ENCODE measurements at regions not wholly inside any gene's neighbourhood (a gene's known extent, or its start where the extent isn't known, plus 50 kb on each side); places are given as distances from the start of the nearest gene placed in this dataset.

DNA sequence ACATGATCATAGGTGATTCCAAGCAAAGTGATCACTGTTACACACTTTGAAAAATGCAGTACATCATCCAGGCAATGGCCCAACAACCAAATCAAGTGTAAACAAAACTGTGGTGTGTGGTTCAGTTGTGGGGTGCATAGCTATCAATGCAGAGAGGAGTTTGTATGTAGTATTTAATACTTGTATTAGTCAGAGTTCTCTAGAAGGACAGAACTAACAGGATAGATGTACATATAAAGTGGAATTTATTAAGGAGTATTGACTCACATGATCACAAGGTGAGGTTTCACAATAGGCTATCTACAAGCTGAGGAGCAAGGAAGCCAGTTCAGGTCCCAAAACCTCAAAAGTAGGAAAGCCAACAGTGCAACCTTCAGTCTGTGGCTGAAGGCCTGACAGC, 249.3 kb upstream of the HTR2A start:
- Histone ChIP-seq H4K20me1 (ENCODE audit: insufficient read depth, low read length) (no peaks in the 10 kb centered on the region), H3K27me3 (ENCODE audit: control insufficient read depth in 2 of 2, insufficient read depth in 2 of 2, low read length in 2 of 2) (no peaks in the 10 kb centered on the region), H3K9ac (ENCODE audit: insufficient read depth, low read length, poor library complexity, severe bottlenecking) (no peak overlapping the region), H3K9me3 (replicated peaks in 1 of 2; ENCODE audit: control insufficient read depth in 1 of 2, insufficient read depth in 1 of 2, low read length in 2 of 2) (no peaks in the 10 kb centered on the region), H3K27ac (ENCODE audit: low read depth in 1 of 2, low read length in 2 of 2) (no peak overlapping the region), H3K79me2 (ENCODE audit: insufficient read depth, low read length) (no peaks in the 10 kb centered on the region), H2AFZ (ENCODE audit: insufficient read depth, low read depth, low read length, poor library complexity, severe bottlenecking) (no peak overlapping the region), H3K4me2 (replicated peaks; ENCODE audit: extremely low read depth, low read length, poor library complexity, severe bottlenecking) (no peak overlapping the region), H3K36me3 (replicated peaks in 1 of 2; ENCODE audit: control insufficient read depth in 1 of 2, insufficient read depth in 2 of 2, low read length in 2 of 2) (no peaks in the 10 kb centered on the region), H3K4me3 (replicated peaks in 1 of 3; ENCODE audit: low read depth in 2 of 3, low read length in 3 of 3) (no peak overlapping the region), H3K4me1 (ENCODE audit: control insufficient read depth in 1 of 2, insufficient read depth in 2 of 2, low read length in 2 of 2) (no peaks in the 10 kb centered on the region)
- no peak for DNase-seq
- Mint-ChIP-seq H3K27ac (no peak overlapping the region), H3K36me3 (no peaks in the 10 kb centered on the region), H3K9me3 (peaks cover 0 to 4% (median 0%) of the 10 kb centered on the region in 7 donors), H3K27me3 (ENCODE audit: low read depth in 3 of 3) (peaks cover 0 to 3% (median 1%) of the 10 kb centered on the region in 3 donors), H3K4me3 (no peak overlapping the region), H3K4me1 (no peaks in the 10 kb centered on the region)
- TF ChIP-seq, protein P1, sequence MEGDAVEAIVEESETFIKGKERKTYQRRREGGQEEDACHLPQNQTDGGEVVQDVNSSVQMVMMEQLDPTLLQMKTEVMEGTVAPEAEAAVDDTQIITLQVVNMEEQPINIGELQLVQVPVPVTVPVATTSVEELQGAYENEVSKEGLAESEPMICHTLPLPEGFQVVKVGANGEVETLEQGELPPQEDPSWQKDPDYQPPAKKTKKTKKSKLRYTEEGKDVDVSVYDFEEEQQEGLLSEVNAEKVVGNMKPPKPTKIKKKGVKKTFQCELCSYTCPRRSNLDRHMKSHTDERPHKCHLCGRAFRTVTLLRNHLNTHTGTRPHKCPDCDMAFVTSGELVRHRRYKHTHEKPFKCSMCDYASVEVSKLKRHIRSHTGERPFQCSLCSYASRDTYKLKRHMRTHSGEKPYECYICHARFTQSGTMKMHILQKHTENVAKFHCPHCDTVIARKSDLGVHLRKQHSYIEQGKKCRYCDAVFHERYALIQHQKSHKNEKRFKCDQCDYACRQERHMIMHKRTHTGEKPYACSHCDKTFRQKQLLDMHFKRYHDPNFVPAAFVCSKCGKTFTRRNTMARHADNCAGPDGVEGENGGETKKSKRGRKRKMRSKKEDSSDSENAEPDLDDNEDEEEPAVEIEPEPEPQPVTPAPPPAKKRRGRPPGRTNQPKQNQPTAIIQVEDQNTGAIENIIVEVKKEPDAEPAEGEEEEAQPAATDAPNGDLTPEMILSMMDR (IDR thresholded peaks at IDR 0.05), result no peak
- intact Hi-C loops (cut with micrococcal nuclease), result no loop called here

DNA sequence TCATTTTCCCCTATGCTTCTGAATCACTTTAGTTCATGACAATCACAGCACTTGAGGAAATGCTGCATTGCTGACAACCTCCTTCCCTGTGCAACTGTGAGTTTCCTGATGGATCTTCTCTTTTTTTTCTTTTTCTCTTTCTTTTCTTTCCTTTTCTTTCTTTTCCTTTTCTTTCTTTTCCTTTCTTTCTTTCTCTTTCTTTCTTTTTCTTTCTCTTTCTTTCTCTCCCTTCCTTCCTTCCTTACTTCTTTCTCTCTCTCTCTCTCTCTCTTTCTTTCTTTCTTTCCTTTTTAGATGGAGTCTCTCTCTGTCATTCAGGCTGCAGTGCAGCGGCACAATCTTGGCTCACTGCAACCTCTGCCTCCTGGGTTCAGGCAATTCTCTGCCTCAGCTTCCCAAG, 247.9 kb upstream of the HTR2A start:
- TF ChIP-seq, protein P1 (IDR thresholded peaks at IDR 0.05), result no peak
- no peak overlapping the region for H3K27ac Mint-ChIP-seq
- H3K9me3 ChIP-seq (replicated peaks in 1 of 2; ENCODE audit: control insufficient read depth in 1 of 2, insufficient read depth in 1 of 2, low read length in 2 of 2), result no peaks in the 10 kb centered on the region
- H3K4me1 ChIP-seq (ENCODE audit: control insufficient read depth in 1 of 2, insufficient read depth in 2 of 2, low read length in 2 of 2), result no peaks in the 10 kb centered on the region
- WGBS (ENCODE audit: insufficient coverage), result no CpG with 5 or more reads among the region's 1 CpG
- intact Hi-C loops (cut with micrococcal nuclease), result no loop called here
- no peak overlapping the region for H3K27ac ChIP-seq (ENCODE audit: low read depth in 1 of 2, low read length in 2 of 2)
- H3K36me3 Mint-ChIP-seq, result no peaks in the 10 kb centered on the region
- peaks cover 0 to 4% (median 0%) of the 10 kb centered on the region in 7 donors for H3K9me3 Mint-ChIP-seq
- H3K36me3 ChIP-seq (replicated peaks in 1 of 2; ENCODE audit: control insufficient read depth in 1 of 2, insufficient read depth in 2 of 2, low read length in 2 of 2), result no peaks in the 10 kb centered on the region
- H3K4me2 ChIP-seq (replicated peaks; ENCODE audit: extremely low read depth, low read length, poor library complexity, severe bottlenecking), result no peak overlapping the region
- no peaks in the 10 kb centered on the region for H3K79me2 ChIP-seq (ENCODE audit: insufficient read depth, low read length)
- no peak overlapping the region for H3K9ac ChIP-seq (ENCODE audit: insufficient read depth, low read length, poor library complexity, severe bottlenecking)
- no peak for DNase-seq
- no peaks in the 10 kb centered on the region for H4K20me1 ChIP-seq (ENCODE audit: insufficient read depth, low read length)
- no peak overlapping the region for H2AFZ ChIP-seq (ENCODE audit: insufficient read depth, low read depth, low read length, poor library complexity, severe bottlenecking)
- no peaks in the 10 kb centered on the region for H3K27me3 ChIP-seq (ENCODE audit: control insufficient read depth in 2 of 2, insufficient read depth in 2 of 2, low read length in 2 of 2)
- no peak overlapping the region for H3K4me3 Mint-ChIP-seq
- H3K4me3 ChIP-seq (replicated peaks in 1 of 3; ENCODE audit: low read depth in 2 of 3, low read length in 3 of 3), result no peak overlapping the region
- H3K4me1 Mint-ChIP-seq, result no peaks in the 10 kb centered on the region
- peaks cover 0 to 3% (median 1%) of the 10 kb centered on the region in 3 donors for H3K27me3 Mint-ChIP-seq (ENCODE audit: low read depth in 3 of 3)
